Urothelium cell line (cell line): ENCODE measurements at regions not wholly inside any gene's neighbourhood (a gene's known extent, or its start where the extent isn't known, plus 50 kb on each side); places are given as distances from the start of the nearest gene placed in this dataset.

Experiments used
- DNase-seq: peaks from one replicate; pipeline ENCODE4 v3.0.0; 2011; ENCODE audit warnings: low spot score, mixed read lengths
- FAIRE-seq: peaks from 2 replicates; lab custom pipeline; 2011; peaks lifted over from hg19 to GRCh38; lab: Jason Lieb, UNC

GRCh38 chr6:119628691-119629594 is 279.4 kb upstream of the MAN1A1 start:
- DNase-seq (no peak), FAIRE-seq (no peak)

- peak; percentile 47 for DNase-seq
- FAIRE-seq = no peak
Observed at GRCh38 chr6:119627908-119628669, 278.5 kb upstream of the MAN1A1 start.

GRCh38 chr6:119626884-119627619 is 277.5 kb upstream of the MAN1A1 start:
- DNase-seq (no peak), FAIRE-seq (no peak)

GRCh38 chr6:119620846-119621555 is 271.4 kb upstream of the MAN1A1 start:
- FAIRE-seq (no peak), DNase-seq (peak; percentile 64)

GRCh38 chr6:119614138-119614537 is 264.6 kb upstream of the MAN1A1 start:
- FAIRE-seq = no peak

GRCh38 chr6:119612911-119613381 is 263.4 kb upstream of the MAN1A1 start:
- no peak for DNase-seq
- FAIRE-seq = no peak

More at GRCh38 chr6:119614138-119614537, 264.6 kb upstream of the MAN1A1 start:
- DNase-seq = no peak

- DNase-seq (no peak), FAIRE-seq (no peak)
Observed at GRCh38 chr6:119612176-119612891, 262.8 kb upstream of the MAN1A1 start.

- no peak for FAIRE-seq
- DNase-seq = no peak
Observed at GRCh38 chr6:119610754-119611153, 261.2 kb upstream of the MAN1A1 start.

- DNase-seq (no peak), FAIRE-seq (no peak)
Observed at GRCh38 chr6:119610265-119610664, 260.7 kb upstream of the MAN1A1 start.

GRCh38 chr6:119609865-119610264 is 260.3 kb upstream of the MAN1A1 start:
- FAIRE-seq (no peak), DNase-seq (no peak)

- DNase-seq = no peak
- no peak for FAIRE-seq
Observed at GRCh38 chr6:119608994-119609393, 259.4 kb upstream of the MAN1A1 start.

- no peak for DNase-seq
- no peak for FAIRE-seq
Observed at GRCh38 chr6:119604124-119604523, 254.6 kb upstream of the MAN1A1 start.

GRCh38 chr6:119603501-119603900 is 253.9 kb upstream of the MAN1A1 start:
- DNase-seq = no peak
- FAIRE-seq = no peak

GRCh38 chr6:119602215-119603178 is 252.9 kb upstream of the MAN1A1 start:
- DNase-seq (no peak), FAIRE-seq (no peak)

- DNase-seq = no peak
- no peak for FAIRE-seq
Observed at GRCh38 chr6:119598883-119599282, 249.3 kb upstream of the MAN1A1 start.

- no peak for DNase-seq
Observed at GRCh38 chr6:119594907-119595306, 245.3 kb upstream of the MAN1A1 start.

GRCh38 chr6:119591235-119591634 is 241.7 kb upstream of the MAN1A1 start:
- DNase-seq = no peak

More at GRCh38 chr6:119594907-119595306, 245.3 kb upstream of the MAN1A1 start:
- no peak for FAIRE-seq

GRCh38 chr6:119590066-119590465 is 240.5 kb upstream of the MAN1A1 start:
- DNase-seq = no peak
- no peak for FAIRE-seq

More at GRCh38 chr6:119591235-119591634, 241.7 kb upstream of the MAN1A1 start:
- no peak for FAIRE-seq
